ENCODE measurements at regions not wholly inside any gene's neighbourhood (a gene's known extent, or its start where the extent isn't known, plus 50 kb on each side); places are given as distances from the start of the nearest gene placed in this dataset.
"Not testable (repeated sequence)": the region's sequence is repeated elsewhere in the genome, so short reads cannot be mapped to it uniquely, and the experiment has no call there.

DNA sequence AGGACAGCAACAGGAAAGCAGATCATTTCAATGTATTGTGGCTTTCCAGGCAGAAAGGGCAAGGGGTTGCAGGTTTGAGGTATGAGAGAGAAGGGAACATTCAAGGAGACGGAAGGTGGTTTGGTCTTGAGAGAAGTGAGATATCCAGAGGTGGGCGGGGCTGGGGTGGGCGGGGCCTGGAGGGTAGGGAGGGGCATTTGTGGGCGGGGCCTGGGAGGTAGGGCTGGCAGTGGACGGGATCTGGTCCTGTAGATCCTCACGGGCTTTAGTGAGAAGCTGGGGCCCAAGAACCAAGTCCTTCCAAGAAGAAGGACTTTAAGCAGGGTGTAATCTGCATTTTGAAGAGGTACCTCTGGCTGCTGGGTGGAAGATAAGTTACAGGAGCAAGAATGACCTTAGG lies 199.2 kb downstream of the MN1 start:
- intact Hi-C loops (cut with DNase I, micrococcal nuclease) = no loop called here
- no peak for DNase-seq
- no peak for ATAC-seq

- ATAC-seq = no peak
- DNase-seq = no peak
- intact Hi-C loops (cut with DNase I, micrococcal nuclease) = no loop called here
Observed at GRCh38 chr22:27603111-27603799, 198.3 kb downstream of the MN1 start.

- DNase-seq (no peak), ATAC-seq (no peak)
- intact Hi-C loops (cut with DNase I, micrococcal nuclease) = no loop called here
Observed at GRCh38 chr22:27603800-27604144, 197.8 kb downstream of the MN1 start.

DNA sequence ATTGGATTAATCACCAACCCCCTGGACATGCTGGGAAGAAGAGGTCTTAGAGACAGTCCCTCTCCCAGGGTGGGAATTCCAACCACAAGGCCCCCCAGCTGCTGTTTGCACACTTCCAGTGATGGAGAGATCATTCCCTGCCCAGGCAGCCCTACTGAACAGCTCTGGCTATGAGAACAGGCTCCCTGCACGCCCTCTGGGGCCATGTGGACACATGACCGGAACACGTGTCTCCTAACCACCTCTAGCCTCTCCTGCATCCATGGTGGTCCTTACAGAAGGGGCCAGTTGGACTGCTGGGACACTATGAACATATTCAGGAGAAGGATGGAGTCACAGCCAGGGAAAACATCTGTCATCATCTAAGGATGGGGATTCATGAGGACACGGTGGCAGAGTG lies 196.2 kb downstream of the MN1 start:
- ATAC-seq (no peak), DNase-seq (no peak)
- intact Hi-C loops (cut with DNase I, micrococcal nuclease) = no loop called here

DNA sequence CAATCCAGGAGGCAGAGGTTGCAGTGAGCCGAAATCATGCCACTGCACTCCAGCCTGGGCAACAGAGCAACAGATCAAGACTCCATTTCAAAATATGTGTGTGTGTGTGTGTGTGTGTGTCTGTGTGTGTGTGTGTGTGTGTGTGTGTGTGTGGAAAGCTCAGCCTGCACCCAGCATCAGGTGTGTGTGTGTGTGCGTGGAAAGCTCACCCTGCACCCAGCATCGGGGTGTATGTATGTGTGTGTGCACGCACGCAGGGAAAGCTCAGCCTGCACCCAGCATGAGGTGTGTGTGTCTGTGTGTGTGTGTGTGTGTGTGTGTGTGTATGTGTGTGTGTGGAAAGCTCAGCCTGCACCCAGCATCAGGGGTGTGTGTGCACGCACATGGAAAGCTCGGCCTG lies 193.8 kb downstream of the MN1 start:
- DNase-seq; intact Hi-C loops (cut with DNase I, micrococcal nuclease); ATAC-seq: not testable (repeated sequence)

- ATAC-seq (no peak), DNase-seq (no peak)
- intact Hi-C loops (cut with DNase I, micrococcal nuclease) = no loop called here
Observed at GRCh38 chr22:27609451-27609888, 192.1 kb downstream of the MN1 start.

DNA sequence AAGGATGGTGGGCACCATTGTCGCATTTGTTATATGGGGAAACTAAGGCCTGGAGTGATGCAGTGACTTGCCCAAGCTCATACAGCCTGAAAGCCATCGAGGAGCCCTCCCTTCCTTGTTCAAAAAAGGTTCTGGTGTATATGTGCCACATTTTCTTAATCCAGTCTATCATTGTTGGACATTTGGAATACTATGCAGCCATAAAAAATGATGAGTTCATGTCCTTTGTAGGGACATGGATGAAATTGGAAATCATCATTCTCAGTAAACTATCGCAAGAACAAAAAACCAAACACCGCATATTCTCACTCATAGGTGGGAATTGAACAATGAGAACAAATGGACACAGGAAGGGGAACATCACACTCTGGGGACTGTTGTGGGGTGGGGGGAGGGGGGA lies 191.4 kb downstream of the MN1 start:
- ATAC-seq; intact Hi-C loops (cut with DNase I, micrococcal nuclease); DNase-seq: not testable (repeated sequence)

- intact Hi-C loops (cut with DNase I, micrococcal nuclease) = no loop called here
- ATAC-seq (no peak), DNase-seq (no peak)
Observed at GRCh38 chr22:27610863-27611786, 190.4 kb downstream of the MN1 start.

- ATAC-seq (no peak), DNase-seq (no peak)
- intact Hi-C loops (cut with DNase I, micrococcal nuclease) = no loop called here
Observed at GRCh38 chr22:27612115-27612514, 189.4 kb downstream of the MN1 start.

GRCh38 chr22:27613099-27614005 lies 188.2 kb downstream of the MN1 start:
- DNase-seq (no peak), ATAC-seq (no peak)
- intact Hi-C loops (cut with DNase I, micrococcal nuclease) = no loop called here

DNA sequence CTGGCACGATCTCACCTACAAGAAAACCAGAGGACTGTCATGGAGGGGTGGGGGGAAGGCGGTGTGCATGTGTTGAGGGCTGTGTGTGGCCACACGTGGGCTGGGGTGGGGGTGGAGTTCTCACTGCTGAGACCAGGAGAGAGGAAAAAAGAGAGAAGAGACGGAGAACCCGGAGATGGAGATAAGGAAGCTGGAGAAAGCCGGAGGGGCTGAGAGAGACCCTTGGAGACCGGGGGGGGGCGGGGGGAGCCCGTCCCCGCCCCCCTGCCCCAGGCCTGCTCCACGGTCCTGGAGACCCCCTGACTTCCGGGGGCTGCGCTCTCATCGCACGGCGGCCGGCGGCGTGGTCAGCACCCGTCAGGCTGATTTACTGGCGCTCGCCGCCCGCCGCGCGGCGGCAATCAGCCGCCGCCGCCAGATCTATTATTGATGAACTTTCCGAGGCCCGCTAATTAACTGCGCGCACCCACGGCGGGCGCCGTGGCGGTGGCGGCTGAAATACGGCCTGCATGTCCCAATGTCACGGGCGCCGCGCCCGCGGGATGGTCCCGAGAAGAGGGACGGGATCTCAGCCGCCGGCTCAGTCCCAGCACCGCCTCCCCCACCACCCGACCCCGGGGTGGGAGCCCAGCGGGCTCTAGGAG lies 187.4 kb downstream of the MN1 start:
- intact Hi-C loops (cut with DNase I, micrococcal nuclease) = no loop called here
- DNase-seq = no peak

DNA sequence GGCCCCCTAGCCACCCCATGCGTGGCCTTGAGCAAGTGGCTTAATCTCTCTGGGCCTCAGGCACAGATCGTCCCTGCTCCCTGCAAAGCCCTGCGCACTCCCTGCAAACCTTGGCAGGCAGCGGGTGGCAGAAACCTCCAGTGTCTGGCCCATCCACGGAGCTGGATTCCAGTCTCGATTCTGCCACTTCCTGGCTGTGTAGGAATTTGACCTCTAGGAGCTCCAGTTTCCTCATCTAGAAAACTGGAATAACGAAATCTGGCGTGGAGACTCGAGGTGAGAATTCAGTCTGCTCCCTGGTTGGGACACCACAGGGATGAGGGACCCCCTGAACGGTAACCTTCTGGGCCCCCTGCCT lies 186.9 kb downstream of the MN1 start:
- ATAC-seq (no peak), DNase-seq (no peak)
- intact Hi-C loops (cut with DNase I, micrococcal nuclease) = no loop called here

More for the DNA sequence above, 187.4 kb downstream of the MN1 start:
- ATAC-seq = no peak

DNA sequence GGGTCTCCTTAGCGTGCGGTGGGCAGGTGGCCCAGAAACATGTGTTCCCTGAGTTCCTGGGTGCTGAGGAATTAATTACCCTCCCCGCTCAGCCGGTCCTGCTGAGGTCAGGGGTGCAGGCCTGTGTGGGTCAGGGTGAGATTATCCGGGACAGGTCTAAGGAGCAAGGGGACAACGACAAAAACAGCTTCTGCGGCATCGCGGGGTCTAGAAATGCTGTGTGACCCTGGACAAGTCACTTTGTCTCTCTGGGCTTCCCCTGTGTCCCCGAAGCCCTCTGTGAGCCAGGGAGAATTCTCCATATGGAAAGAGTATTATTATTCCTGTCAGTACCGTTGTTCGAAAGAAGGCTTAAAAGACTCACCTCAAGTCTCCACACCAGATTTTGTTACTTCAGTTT lies 186.1 kb downstream of the MN1 start:
- ATAC-seq = no peak
- intact Hi-C loops (cut with DNase I, micrococcal nuclease) = no loop called here
- no peak for DNase-seq

- ATAC-seq (no peak), DNase-seq (no peak)
- intact Hi-C loops (cut with DNase I, micrococcal nuclease) = no loop called here
Observed at GRCh38 chr22:27616033-27616432, 185.5 kb downstream of the MN1 start.

DNA sequence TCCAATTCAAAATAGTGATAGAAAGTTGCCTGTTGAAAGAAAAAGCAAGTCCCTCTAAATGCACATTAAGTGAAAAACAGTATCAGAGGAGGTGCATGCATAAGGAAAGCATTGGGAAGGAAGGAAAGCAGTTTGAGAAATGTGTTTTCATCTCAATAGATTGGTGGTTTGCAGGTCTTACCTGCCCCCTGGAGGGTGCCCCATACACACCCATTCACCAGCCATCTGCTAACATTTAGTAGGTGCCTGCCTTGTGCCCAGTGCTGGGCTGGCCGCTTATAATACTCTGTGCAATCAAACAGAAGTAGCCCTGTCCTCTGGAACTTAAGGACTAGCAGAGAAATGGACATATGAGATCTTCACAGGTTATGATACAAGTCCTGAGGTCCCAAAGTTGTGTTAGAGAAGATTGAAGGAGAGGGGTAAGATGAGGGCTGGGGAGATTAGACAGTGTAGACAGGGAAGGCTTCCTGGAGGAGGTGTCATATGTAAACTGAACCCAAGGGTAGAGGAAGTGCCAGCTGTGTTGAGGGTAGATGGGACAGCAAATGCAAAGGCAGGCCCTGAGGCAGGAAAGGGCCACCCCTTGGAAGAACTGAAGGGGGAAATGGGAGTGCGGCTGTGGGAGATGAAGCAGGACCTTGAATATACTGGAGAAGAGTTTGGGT lies 184.2 kb downstream of the MN1 start:
- intact Hi-C loops (cut with DNase I, micrococcal nuclease) = no loop called here
- DNase-seq = no peak
- no peak for ATAC-seq

DNA sequence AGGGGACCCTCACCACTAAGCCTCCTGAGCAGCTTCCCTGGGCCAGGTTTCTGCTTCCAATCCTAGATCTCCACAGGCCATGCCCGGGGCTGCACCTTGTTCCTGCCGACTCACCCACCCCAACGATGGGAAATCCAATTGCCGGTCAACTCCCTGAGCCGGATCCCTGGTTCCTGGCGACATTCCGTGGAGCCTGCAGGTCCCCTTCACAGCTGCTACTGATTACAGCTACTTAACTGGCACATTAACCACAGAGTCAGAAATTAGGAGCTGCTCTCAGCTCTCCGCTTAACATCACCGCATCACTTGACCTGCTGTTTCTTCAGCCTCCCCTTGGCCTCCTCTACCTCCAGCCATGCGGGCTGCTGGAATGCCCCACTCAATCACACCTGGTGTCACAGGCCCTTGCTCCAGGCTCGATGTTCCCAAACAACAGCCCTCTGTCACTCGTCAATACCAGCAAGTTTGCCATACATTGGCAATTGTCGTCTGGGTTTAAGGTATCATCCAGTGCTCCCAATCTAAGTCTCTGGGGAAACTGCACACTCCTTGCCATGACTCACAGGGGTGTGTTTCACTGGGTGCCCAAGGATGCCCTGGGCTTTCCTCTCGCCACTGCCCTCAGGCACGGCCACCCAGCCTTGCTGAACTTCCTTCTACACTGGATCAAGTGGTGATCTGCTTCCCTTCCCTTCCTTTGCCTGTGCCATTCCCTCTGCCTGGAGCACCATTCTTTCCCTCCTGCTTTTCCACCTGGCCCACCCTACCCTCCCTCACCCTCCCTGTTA lies 181.0 kb downstream of the MN1 start:
- intact Hi-C loops (cut with DNase I, micrococcal nuclease) = no loop called here
- no peak for ATAC-seq
- DNase-seq = no peak

GRCh38 chr22:27621486-27622070 lies 180.0 kb downstream of the MN1 start:
- intact Hi-C loops (cut with DNase I, micrococcal nuclease) = no loop called here
- DNase-seq (no peak), ATAC-seq (no peak)

Data from left colon (tissue), 2 donors.